Motor neuron (in vitro differentiated cells): ENCODE measurements at regions not wholly inside any gene's neighbourhood (a gene's known extent, or its start where the extent isn't known, plus 50 kb on each side); places are given as distances from the start of the nearest gene placed in this dataset.

ENCODE experiments used
- ATAC-seq, 8 experiments: fragments of 200-7000 bp; cut with Tn5 transposase; replicated peaks in 6 of 8; 2 replicates each; pipeline ENCODE4 v1.8.0; 2021; ENCODE audit warnings: mild to moderate bottlenecking in 8 of 8, moderate library complexity in 8 of 8
- H3K27ac ChIP-seq, 2 donors: fragments of 250-450 bp; sonication (Bioruptor Pico); 2 replicates each; pipeline ENCODE4 v1.9.0; 2021; ENCODE audit warnings: antibody characterized with exemption in 2 of 2, mild to moderate bottlenecking in 2 of 2, moderate library complexity in 1 of 2
- H3K4me1 ChIP-seq, 2 donors: fragments of 250-450 bp; sonication (Bioruptor Pico); replicated peaks in 1 of 2; 2 replicates each; pipeline ENCODE4 v1.6.1; 2021; ENCODE audit warnings: antibody characterized with exemption in 2 of 2, mild to moderate bottlenecking in 2 of 2, moderate library complexity in 1 of 2
- H3K4me3 ChIP-seq, 5 donors: fragments of 250-450 bp; sonication (Bioruptor Pico); 2 replicates each; pipeline ENCODE4 v1.9.0; 2021; ENCODE audit warnings: antibody characterized with exemption in 5 of 5, mild to moderate bottlenecking in 5 of 5, moderate library complexity in 4 of 5
- WGBS, 10 experiments: fragments of 450-650 bp; shearing (Covaris generic); methylation state at CpG; one replicate each; pipeline ENCODE4 v1.0.0; 2022; 5-methylcytosine and 5-hydroxymethylcytosine counted together
- in situ Hi-C, 9 experiments: fragments of 400-800 bp; cut with MboI; loops; one replicate each; pipeline ENCODE4 v1.15.0; 2021; ENCODE audit warnings: low sequenced_read_pairs in 9 of 9, low pct_unique_long_range_greater_than_20kb in 2 of 9; ENCODE audit not compliant: unreplicated experiment in 9 of 9

GRCh38 chr20:56060486-56060885, 55.2 kb upstream of the CBLN4 start:
- no peak overlapping the region for H3K4me3 ChIP-seq
- in situ Hi-C loops: no loop called here
- no peak for ATAC-seq
- WGBS, 10 experiments: 0 to 80% (median 46%) methylated on average over 1 to 2 of the region's 2 CpGs; no CpG with 5 or more reads in 3 of the 10 experiments
- H3K4me1 ChIP-seq: peaks cover 9 to 10% of the 10 kb centered on the region in 2 donors
- H3K27ac ChIP-seq: no peak overlapping the region

GRCh38 chr20:56069016-56069415, 63.7 kb upstream of the CBLN4 start:
- ATAC-seq: no peak
- in situ Hi-C loops: no loop called here
- H3K4me3 ChIP-seq: no peak overlapping the region
- no peaks in the 10 kb centered on the region for H3K4me1 ChIP-seq
- H3K27ac ChIP-seq: no peak overlapping the region
- 0 to 100% (median 67%) methylated on average over 1 of the region's 1 CpG; no CpG with 5 or more reads in 1 of the 10 experiments for WGBS, 10 experiments

GRCh38 chr20:56072165-56072564, 66.8 kb upstream of the CBLN4 start:
- Histone ChIP-seq H3K27ac (no peak overlapping the region), H3K4me3 (no peak overlapping the region), H3K4me1 (no peaks in the 10 kb centered on the region)
- ATAC-seq: no peak
- 0 to 86% (median 30%) methylated on average over 1 of the region's 1 CpG; no CpG with 5 or more reads in 2 of the 10 experiments for WGBS, 10 experiments
- in situ Hi-C loops: no loop called here

- 0 to 73% (median 50%) methylated on average over 2 to 4 of the region's 4 CpGs; no CpG with 5 or more reads in 1 of the 10 experiments for WGBS, 10 experiments
- peaks cover 0 to 4% of the 10 kb centered on the region in 2 donors for H3K4me1 ChIP-seq
- in situ Hi-C loops: no loop called here
Measured at GRCh38 chr20:56088375-56088774, 83.1 kb upstream of the CBLN4 start.

DNA sequence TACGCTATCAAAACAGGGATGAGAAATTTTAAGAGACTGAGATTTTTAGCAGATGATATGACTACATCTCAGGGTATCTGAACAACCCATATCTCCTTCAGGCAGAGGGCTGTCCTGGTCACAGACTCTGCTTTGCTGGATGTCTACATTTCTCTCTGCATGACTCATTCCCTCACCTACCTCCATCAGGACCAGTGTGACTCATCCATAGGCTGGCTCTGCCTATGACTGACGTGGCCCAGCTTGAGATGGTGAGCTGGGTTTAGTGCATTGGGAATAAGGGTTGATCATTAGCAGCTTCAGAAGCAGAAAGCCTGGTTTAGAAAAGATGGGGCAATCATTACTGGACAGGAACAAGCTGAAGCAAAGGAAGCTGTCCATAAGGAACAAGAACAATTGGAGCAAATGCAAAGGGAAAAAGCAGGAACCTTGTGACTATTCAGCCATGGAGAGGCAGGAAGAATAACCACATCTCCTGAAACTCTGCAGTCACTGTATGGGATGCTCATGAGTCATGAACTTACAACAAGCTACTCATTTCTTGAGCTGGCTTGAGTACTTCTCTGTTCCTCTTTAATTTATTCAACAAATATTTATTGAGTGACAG, 86.4 kb upstream of the CBLN4 start:
- Histone ChIP-seq H3K4me1 (peaks cover 0 to 4% of the 10 kb centered on the region in 2 donors), H3K4me3 (no peak overlapping the region), H3K27ac (no peak overlapping the region)
- peak in 4 of 8 experiments; percentile 93 to 98 (median 95) for ATAC-seq
- 8 to 86% (median 32%) methylated on average over 1 to 2 of the region's 2 CpGs; no CpG with 5 or more reads in 2 of the 10 experiments for WGBS, 10 experiments
- in situ Hi-C loops: no loop called here

More at GRCh38 chr20:56088375-56088774, 83.1 kb upstream of the CBLN4 start:
- ATAC-seq: peak in 4 of 8 experiments; percentile 45 to 70 (median 64)
- H3K4me3 ChIP-seq: no peak overlapping the region
- no peak overlapping the region for H3K27ac ChIP-seq

GRCh38 chr20:56094228-56094627, 88.9 kb upstream of the CBLN4 start:
- Histone ChIP-seq H3K27ac (no peak overlapping the region), H3K4me3 (no peak overlapping the region), H3K4me1 (peaks cover 0 to 4% of the 10 kb centered on the region in 2 donors)
- in situ Hi-C loops: no loop called here
- WGBS, 10 experiments: 0 to 43% (median 8%) methylated on average over 1 to 4 of the region's 5 CpGs; no CpG with 5 or more reads in 7 of the 10 experiments
- ATAC-seq: no peak

GRCh38 chr20:56098981-56099500, 93.7 kb upstream of the CBLN4 start:
- WGBS, 10 experiments: 33 to 89% (median 72%) methylated on average over 1 of the region's 1 CpG; no CpG with 5 or more reads in 6 of the 10 experiments

DNA sequence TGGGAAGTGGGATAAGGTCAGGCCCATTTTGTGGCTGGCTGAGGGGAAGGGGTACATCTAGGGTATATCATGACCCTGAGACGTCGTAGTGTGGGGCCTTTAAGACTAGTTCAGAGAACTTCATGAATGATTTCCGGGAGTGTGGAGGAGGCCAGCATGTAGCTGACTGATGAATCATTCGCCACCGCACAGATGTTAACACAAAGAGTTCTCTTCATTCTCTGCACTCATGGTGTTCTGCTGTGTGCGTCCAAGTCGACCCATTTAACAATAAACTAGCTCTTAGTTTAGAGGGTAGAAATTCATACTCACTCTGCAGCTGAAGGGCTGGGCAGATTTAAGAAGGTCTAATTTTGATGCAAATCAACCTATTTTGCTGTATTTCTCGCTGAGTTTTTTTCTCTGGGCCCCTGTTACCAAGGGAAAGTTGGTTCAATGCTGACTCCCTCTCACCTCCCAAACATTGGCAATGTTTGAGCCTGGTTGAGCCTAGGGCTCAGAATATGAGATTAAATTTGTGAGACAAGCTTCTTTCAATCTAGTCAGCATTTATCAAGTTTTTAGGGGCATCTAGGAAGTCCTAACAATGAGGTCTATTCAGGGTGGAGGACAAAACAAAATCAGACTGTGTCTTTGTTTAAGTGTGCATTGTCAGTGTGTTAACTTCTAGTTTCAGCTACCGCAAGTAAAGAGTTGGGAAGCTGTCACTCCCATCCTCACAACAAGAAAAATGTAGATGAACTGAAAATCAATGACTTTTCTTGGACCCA, 106.8 kb upstream of the CBLN4 start:
- no peak overlapping the region for H3K4me3 ChIP-seq
- peak overlapping the region in 1 of 2 donors; percentile 30 for H3K27ac ChIP-seq
- 0 to 100% (median 13%) methylated on average over 1 to 7 of the region's 9 CpGs; no CpG with 5 or more reads in 1 of the 10 experiments for WGBS, 10 experiments
- ATAC-seq: peak in 4 of 8 experiments; percentile 57 to 89 (median 74)
- H3K4me1 ChIP-seq: peaks cover 0 to 5% of the 10 kb centered on the region in 2 donors
- in situ Hi-C loops: no loop called here

More at GRCh38 chr20:56098981-56099500, 93.7 kb upstream of the CBLN4 start:
- in situ Hi-C loops: no loop called here
- Histone ChIP-seq H3K27ac (no peak overlapping the region), H3K4me3 (no peak overlapping the region), H3K4me1 (no peaks in the 10 kb centered on the region)
- no peak for ATAC-seq

DNA sequence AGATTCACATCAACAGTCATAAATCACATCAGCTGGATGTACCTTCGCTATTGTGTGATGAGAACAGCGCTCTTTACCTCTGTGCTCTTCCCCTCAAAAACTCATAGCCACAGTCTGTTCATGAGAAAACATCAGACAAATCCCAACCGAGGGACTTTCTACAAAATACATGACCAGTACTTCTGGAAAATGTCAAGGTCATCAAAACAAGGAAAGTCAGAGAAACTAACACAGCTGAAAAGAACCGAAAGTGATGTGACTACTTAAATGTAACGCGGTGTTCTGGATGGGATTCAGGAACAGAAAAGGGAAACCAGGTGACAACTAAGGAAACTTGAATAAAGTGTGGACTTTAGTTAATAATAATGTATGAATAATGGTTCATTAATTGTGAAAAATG, 112.0 kb upstream of the CBLN4 start:
- no peak overlapping the region for H3K27ac ChIP-seq
- no peak for ATAC-seq
- WGBS, 10 experiments: 7 to 98% (median 71%) methylated on average over 2 to 6 of the region's 6 CpGs

GRCh38 chr20:56121850-56122249, 116.5 kb upstream of the CBLN4 start:
- 0 to 60% (median 17%) methylated on average over 1 of the region's 1 CpG; no CpG with 5 or more reads in 4 of the 10 experiments for WGBS, 10 experiments
- no peak overlapping the region for H3K4me3 ChIP-seq
- in situ Hi-C loops: no loop called here
- ATAC-seq: peak in 4 of 8 experiments; percentile 39 to 84 (median 60)
- H3K4me1 ChIP-seq: peaks cover 0 to 8% of the 10 kb centered on the region in 2 donors
- no peak overlapping the region for H3K27ac ChIP-seq

More for the DNA sequence above, 112.0 kb upstream of the CBLN4 start:
- in situ Hi-C loops: no loop called here
- Histone ChIP-seq H3K4me3 (no peak overlapping the region), H3K4me1 (peaks cover 0 to 8% of the 10 kb centered on the region in 2 donors)

- in situ Hi-C loops: no loop called here
- Histone ChIP-seq H3K4me3 (no peak overlapping the region), H3K4me1 (no peaks in the 10 kb centered on the region), H3K27ac (no peak overlapping the region)
- no peak for ATAC-seq
- 6 to 94% (median 63%) methylated on average over 1 to 4 of the region's 4 CpGs; no CpG with 5 or more reads in 2 of the 10 experiments for WGBS, 10 experiments
Measured at GRCh38 chr20:56143759-56144158, 104.8 kb upstream of the MC3R start.

DNA sequence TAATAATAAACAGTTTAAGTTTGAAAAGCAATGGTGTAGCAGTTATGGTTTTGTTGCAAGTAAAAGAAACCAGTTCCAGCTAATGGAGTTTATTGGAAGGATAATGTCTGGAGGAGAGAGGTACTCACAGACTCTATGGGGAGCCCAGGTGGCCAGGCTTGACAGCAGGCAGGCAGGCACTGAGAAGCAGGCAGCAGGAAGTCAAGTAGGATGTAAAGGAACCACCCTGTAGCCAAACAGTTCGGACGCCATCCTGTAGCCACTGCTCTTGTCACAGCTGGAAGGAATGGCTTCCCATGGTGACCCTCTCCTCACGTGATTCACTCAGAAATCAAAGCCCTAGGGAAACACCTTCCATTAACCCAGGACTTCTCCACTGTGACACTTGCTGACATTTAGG, 96.7 kb upstream of the MC3R start:
- Histone ChIP-seq H3K27ac (no peak overlapping the region), H3K4me3 (no peak overlapping the region), H3K4me1 (no peaks in the 10 kb centered on the region)
- 17 to 50% (median 41%) methylated on average over 1 to 3 of the region's 3 CpGs; no CpG with 5 or more reads in 4 of the 10 experiments for WGBS, 10 experiments
- ATAC-seq: no peak
- in situ Hi-C loops: loop anchor here in 2 of 9 experiments (25.0 kb wide), 2 partner anchors 1465 to 1490 kb away; no protein-coding TSS in a partner anchor

- in situ Hi-C loops: loop anchor here in 2 of 9 experiments (25.0 kb wide), 2 partner anchors 1467 to 1492 kb away; no protein-coding TSS in a partner anchor
- ATAC-seq: no peak
- Histone ChIP-seq H3K4me3 (no peak overlapping the region), H3K27ac (no peak overlapping the region), H3K4me1 (no peaks in the 10 kb centered on the region)
- 6 to 100% (median 88%) methylated on average over 1 to 5 of the region's 5 CpGs; no CpG with 5 or more reads in 1 of the 10 experiments for WGBS, 10 experiments
Measured at GRCh38 chr20:56153926-56154325, 94.6 kb upstream of the MC3R start.
